NCI-H345 (cell line): ENCODE measurements at regions not wholly inside any gene's neighbourhood (a gene's known extent, or its start where the extent isn't known, plus 50 kb on each side); places are given as distances from the start of the nearest gene placed in this dataset.

Source experiments
- DNase-seq: peaks from one replicate; lab custom pipeline; 2025; lab: John Stamatoyannopoulos, UW

GRCh38 chr6:170160628-170161611 lies 130.0 kb downstream of the DLL1 start:
- no peak for DNase-seq

- DNase-seq = no peak
These were observed 130.7 kb downstream of the DLL1 start for GRCh38 chr6:170160031-170160627.

GRCh38 chr6:170159022-170159965 lies 131.6 kb downstream of the DLL1 start:
- DNase-seq = no peak

- DNase-seq = no peak
These were observed 132.4 kb downstream of the DLL1 start for GRCh38 chr6:170158296-170159021.

- DNase-seq = no peak
These were observed 133.2 kb downstream of the DLL1 start for GRCh38 chr6:170157567-170158218.

GRCh38 chr6:170156448-170157375 lies 134.2 kb downstream of the DLL1 start:
- DNase-seq = no peak

GRCh38 chr6:170155464-170156196 lies 135.2 kb downstream of the DLL1 start:
- no peak for DNase-seq

- no peak for DNase-seq
These were observed 137.2 kb downstream of the DLL1 start for GRCh38 chr6:170153436-170154319.

GRCh38 chr6:170152989-170153388 lies 137.9 kb downstream of the DLL1 start:
- DNase-seq = peak; percentile 92

- peak; percentile 46 for DNase-seq
These were observed 138.6 kb downstream of the DLL1 start for GRCh38 chr6:170152124-170152926.

- no peak for DNase-seq
These were observed 139.1 kb downstream of the DLL1 start for GRCh38 chr6:170151804-170152123.

- no peak for DNase-seq
These were observed 139.5 kb downstream of the DLL1 start for GRCh38 chr6:170151321-170151771.

GRCh38 chr6:170150590-170150945 lies 140.3 kb downstream of the DLL1 start:
- DNase-seq = no peak

- peak; percentile 31 for DNase-seq
These were observed 140.9 kb downstream of the DLL1 start for GRCh38 chr6:170149681-170150589.

- no peak for DNase-seq
These were observed 142.0 kb downstream of the DLL1 start for GRCh38 chr6:170148709-170149470.
